ENCODE measurements at regions not wholly inside any gene's neighbourhood (a gene's known extent, or its start where the extent isn't known, plus 50 kb on each side); places are given as distances from the start of the nearest gene placed in this dataset.

DNA sequence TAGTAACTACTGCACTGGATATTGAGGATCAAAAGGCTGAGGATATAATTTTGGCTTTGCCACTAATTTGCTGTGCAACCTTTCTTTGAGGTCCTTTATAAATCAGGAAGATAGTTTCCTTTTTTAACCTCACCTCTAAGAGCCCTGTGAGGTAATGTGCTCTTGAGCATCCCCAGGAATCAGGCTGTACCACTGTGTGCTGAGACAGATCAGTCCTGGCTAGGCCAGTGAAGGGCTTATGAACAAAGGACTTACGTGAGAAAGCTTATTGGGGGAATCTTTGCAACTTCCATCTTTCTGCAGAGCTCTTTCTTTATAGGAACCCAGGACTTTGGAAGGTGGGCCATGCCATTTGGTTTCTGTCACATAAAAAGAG, 188.9 kb downstream of the SIPA1L2 start:
- no peak for TF ChIP-seq POLR2A (IDR thresholded peaks at IDR 0.05)
- TF ChIP-seq CTCF (IDR thresholded peaks at IDR 0.05): no peak
- TF ChIP-seq EP300 (IDR thresholded peaks at IDR 0.05): no peak
- no peak for TF ChIP-seq POLR2AphosphoS5 (IDR thresholded peaks at IDR 0.05)

Data from gastroesophageal sphincter (tissue), 3 donors.